ENCODE measurements at regions not wholly inside any gene's neighbourhood (a gene's known extent, or its start where the extent isn't known, plus 50 kb on each side); places are given as distances from the start of the nearest gene placed in this dataset.

DNA sequence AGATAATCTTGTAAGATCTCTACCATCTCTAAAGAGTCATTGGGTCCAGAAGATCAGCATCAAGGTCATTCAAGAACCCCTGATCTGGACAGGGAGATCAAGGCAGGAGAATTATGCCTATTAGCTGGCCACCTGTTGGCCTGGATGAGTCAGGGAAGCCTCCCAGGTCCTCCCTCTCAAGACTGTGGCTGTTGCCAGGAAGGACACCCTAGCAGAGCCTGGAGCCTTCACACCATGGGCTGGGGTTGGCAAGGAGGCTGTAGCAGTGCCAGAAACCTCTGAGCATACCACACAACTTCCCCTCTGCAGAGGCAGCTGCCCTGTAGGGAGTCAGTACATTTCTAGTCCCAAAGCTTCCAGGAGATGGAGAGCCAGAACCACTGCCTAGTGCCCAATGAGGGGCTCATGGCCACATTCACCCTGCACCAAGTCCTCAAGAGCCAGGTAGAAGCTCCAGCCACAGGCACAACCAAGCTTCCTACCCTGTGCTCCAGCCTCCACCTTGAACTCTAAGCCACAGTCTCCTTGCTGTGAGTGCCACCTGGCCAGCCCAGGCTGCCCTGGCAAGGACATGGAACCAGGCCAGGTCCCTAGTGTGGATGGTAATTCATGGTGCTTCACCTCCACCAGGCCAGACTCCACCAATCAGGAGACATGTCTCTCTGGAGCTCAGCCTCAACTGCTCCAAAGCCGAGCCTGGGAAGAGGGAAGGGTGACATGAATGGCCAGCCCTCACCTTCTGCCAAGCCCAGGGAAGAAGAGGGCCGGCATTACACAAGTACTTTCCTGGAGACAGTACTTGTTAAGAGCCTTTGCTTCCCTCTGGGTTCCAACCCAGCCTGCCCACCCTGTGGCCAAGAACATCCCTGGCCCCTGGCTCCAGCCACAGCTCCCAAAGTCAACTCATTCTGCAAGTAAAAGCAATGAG lies 124.3 kb downstream of the BUD13 start:
- no peak for TF ChIP-seq EZH2 (IDR thresholded peaks at IDR 0.05; ENCODE audit: insufficient read depth, poor library complexity, severe bottlenecking)
- no peak for TF ChIP-seq EZH2phosphoT487 (IDR thresholded peaks at IDR 0.05; ENCODE audit: insufficient read depth, low read depth)

Measured in GM23248 (cell line).